Gastroesophageal sphincter (tissue), 4 donors: ENCODE measurements at regions not wholly inside any gene's neighbourhood (a gene's known extent, or its start where the extent isn't known, plus 50 kb on each side); places are given as distances from the start of the nearest gene placed in this dataset.
A peak's percentile ranks its signal among the peaks of the same experiment; 100 is the strongest.

ENCODE experiments used
- ATAC-seq: fragments of 150-250 bp; one replicate; pipeline ENCODE4 v1.9.1; 2016; ENCODE audit warnings: mild to moderate bottlenecking, moderate library complexity
- H3K27ac ChIP-seq, 4 donors: fragments of 200-600 bp; sonication (generic) in 3 of 4; 1 replicate in 3 of 4; 2 replicates in 1 of 4; pipeline ENCODE4 v1.5.1; 2016 to 2019
- H3K27me3 ChIP-seq: fragments of 200-600 bp; sonication (generic); one replicate; pipeline ENCODE4 v1.5.1; 2019
- H3K36me3 ChIP-seq, 2 donors: fragments of 200-600 bp; sonication (generic); one replicate each; pipeline ENCODE4 v1.5.1; 2019; ENCODE audit warnings: control low read depth in 1 of 2
- H3K4me1 ChIP-seq, 3 donors: fragments of 200-600 bp; sonication (generic); 1 replicate in 2 of 3; 2 replicates in 1 of 3; pipeline ENCODE4 v1.5.1; 2016 to 2019; ENCODE audit warnings: control low read depth in 2 of 3
- H3K4me3 ChIP-seq, 2 donors: fragments of 200-600 bp; sonication (generic); one replicate each; pipeline ENCODE4 v1.5.1; 2019; ENCODE audit warnings: mild to moderate bottlenecking in 1 of 2, moderate library complexity in 1 of 2
- H3K9me3 ChIP-seq, 3 donors: fragments of 200-600 bp; sonication (generic); one replicate each; pipeline ENCODE4 v1.5.1; 2017 to 2019; ENCODE audit warnings: control low read depth in 2 of 3
- EP300 ChIP-seq: sonication (generic); formaldehyde crosslinking; IDR thresholded peaks from one replicate; pipeline ENCODE4 v1.6.1; 2017; ENCODE audit warnings: antibody characterized with exemption, mild to moderate bottlenecking
- POLR2A ChIP-seq, 2 donors: fragments of 450-650 bp; IDR thresholded peaks; one replicate each; pipeline ENCODE4 v1.6.1; 2017; ENCODE audit warnings: antibody characterized with exemption in 2 of 2, mild to moderate bottlenecking in 2 of 2, moderate library complexity in 1 of 2
- POLR2AphosphoS5 ChIP-seq: sonication (generic); formaldehyde crosslinking; IDR thresholded peaks from one replicate; pipeline ENCODE4 v1.6.1; 2017; ENCODE audit warnings: antibody characterized with exemption
- WGBS, 2 donors: methylation state at CpG; one replicate each; pipeline ENCODE4 v1.1.5; 2018; ENCODE audit warnings: low coverage in 1 of 2; 5-methylcytosine and 5-hydroxymethylcytosine counted together
- TF ChIP-seq, protein P1 (sequence below), 4 experiments: fragments of 200-600 bp in 2 of 4; fragments of 450-650 bp in 2 of 4; sonication (generic) in 1 of 4; IDR thresholded peaks; one replicate each; pipeline ENCODE4 v1.5.1; 2017 to 2019; ENCODE audit warnings: antibody characterized with exemption in 4 of 4, mild to moderate bottlenecking in 2 of 4, moderate library complexity in 2 of 4

DNA sequence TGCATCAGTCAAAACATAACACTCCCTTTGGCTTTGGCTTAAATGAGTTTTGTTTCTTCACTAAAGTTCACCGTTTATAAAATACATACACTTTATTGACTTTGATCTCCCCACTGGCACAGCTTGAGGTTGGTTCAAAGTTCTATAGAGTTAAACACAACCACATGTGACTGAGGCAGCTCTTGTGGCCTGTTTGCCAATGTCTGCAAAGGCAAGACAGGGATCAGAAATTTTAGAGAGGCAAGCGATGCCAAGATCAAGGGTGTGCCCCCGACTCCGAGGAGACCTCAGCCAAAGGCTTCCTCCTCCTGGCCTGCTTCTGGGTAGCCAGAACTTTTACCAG lies 129.8 kb upstream of the JCAD start:
- WGBS, 2 donors, result 10 to 35% methylated on average over 1 to 3 of the region's 4 CpGs
- no peaks in the 10 kb centered on the region for H3K9me3 ChIP-seq
- H3K36me3 ChIP-seq, result no peaks in the 10 kb centered on the region
- H3K27me3 ChIP-seq, result no peaks in the 10 kb centered on the region
- H3K4me3 ChIP-seq, result no peak overlapping the region
- TF ChIP-seq, protein P1, sequence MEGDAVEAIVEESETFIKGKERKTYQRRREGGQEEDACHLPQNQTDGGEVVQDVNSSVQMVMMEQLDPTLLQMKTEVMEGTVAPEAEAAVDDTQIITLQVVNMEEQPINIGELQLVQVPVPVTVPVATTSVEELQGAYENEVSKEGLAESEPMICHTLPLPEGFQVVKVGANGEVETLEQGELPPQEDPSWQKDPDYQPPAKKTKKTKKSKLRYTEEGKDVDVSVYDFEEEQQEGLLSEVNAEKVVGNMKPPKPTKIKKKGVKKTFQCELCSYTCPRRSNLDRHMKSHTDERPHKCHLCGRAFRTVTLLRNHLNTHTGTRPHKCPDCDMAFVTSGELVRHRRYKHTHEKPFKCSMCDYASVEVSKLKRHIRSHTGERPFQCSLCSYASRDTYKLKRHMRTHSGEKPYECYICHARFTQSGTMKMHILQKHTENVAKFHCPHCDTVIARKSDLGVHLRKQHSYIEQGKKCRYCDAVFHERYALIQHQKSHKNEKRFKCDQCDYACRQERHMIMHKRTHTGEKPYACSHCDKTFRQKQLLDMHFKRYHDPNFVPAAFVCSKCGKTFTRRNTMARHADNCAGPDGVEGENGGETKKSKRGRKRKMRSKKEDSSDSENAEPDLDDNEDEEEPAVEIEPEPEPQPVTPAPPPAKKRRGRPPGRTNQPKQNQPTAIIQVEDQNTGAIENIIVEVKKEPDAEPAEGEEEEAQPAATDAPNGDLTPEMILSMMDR (IDR thresholded peaks at IDR 0.05), result no peak
- TF ChIP-seq EP300 (no peak), POLR2A (IDR thresholded peaks at IDR 0.05) (no peak), POLR2AphosphoS5 (no peak)
- peaks cover 0 to 28% (median 0%) of the 10 kb centered on the region in 3 donors for H3K4me1 ChIP-seq
- no peak for ATAC-seq
- peak overlapping the region in 1 of 4 donors; percentile 44 for H3K27ac ChIP-seq

DNA sequence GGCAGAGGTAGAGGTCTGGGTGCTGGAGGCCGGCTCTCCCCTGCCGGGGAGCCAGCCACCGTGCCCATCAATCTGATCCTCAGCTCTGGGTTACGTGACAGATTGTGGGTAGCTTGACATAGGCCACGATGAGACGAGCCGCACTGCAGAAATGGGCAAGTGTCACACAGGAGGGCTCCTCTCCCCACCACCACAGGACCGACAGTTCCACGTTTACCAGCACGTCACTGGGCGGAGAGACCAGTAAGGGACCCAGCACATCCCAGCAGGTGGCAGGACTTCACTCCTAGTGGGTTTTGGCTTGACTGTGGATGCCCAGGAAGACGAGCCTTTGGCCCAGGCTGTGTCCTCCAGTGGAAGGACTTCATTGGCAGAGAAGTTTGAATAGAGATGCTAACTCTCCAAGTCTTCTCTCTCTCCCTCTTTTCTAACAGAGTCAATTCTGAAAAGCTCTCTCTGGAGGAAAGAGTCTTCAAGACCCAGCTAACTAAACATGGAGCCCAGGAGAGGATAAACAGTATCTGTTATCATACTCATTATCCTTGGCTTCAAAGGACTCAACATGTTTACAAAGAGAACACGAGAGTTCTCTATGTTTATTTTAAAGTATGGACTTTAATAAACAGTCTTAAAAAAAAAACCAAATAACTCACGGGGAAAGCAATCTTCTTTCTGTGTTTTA lies 129.3 kb upstream of the JCAD start:
- no peak overlapping the region for H3K4me3 ChIP-seq
- peaks cover 0 to 28% (median 0%) of the 10 kb centered on the region in 3 donors for H3K4me1 ChIP-seq
- H3K36me3 ChIP-seq, result no peaks in the 10 kb centered on the region
- H3K27me3 ChIP-seq, result no peaks in the 10 kb centered on the region
- peak overlapping the region in 3 of 4 donors; percentile 38 to 46 (median 44) for H3K27ac ChIP-seq
- no peaks in the 10 kb centered on the region for H3K9me3 ChIP-seq
- TF ChIP-seq, protein P1 (IDR thresholded peaks at IDR 0.05), result no peak
- TF ChIP-seq POLR2A (IDR thresholded peaks at IDR 0.05) (no peak), EP300 (no peak), POLR2AphosphoS5 (no peak)
- ATAC-seq, result no peak
- WGBS, 2 donors, result 53 to 70% methylated on average over 7 to 8 of the region's 14 CpGs

DNA sequence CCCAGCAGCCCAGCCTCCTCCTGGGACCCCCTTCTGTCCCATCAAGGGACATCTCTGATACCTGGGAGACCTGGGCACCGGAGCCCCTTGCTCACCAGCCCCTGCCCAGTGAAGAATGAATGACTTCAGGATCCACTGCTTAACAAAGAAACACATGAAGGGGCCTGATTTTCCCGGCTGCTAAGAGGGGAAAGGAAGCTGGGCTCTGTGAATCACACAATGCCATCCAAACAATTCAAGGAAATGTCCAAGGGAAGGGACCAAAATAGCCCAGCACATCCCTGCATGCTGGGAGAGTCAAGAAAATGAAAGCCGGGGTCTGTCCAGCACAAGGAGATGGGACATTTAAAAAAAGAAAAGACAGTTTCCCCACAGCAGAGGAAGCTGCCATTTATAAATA lies 128.7 kb upstream of the JCAD start:
- H3K4me3 ChIP-seq, result no peak overlapping the region
- no peak for ATAC-seq
- 33% methylated on average over 1 of the region's 3 CpGs; no CpG with 5 or more reads in 1 of the 2 donors for WGBS, 2 donors
- no peak for TF ChIP-seq EP300
- TF ChIP-seq POLR2AphosphoS5, result peak; percentile 11
- H3K27me3 ChIP-seq, result no peaks in the 10 kb centered on the region
- H3K9me3 ChIP-seq, result no peaks in the 10 kb centered on the region
- H3K36me3 ChIP-seq, result no peaks in the 10 kb centered on the region
- H3K27ac ChIP-seq, result peak overlapping the region in 3 of 4 donors; percentile 44 to 53 (median 46)
- peaks cover 0 to 31% (median under 1%) of the 10 kb centered on the region in 3 donors for H3K4me1 ChIP-seq

DNA sequence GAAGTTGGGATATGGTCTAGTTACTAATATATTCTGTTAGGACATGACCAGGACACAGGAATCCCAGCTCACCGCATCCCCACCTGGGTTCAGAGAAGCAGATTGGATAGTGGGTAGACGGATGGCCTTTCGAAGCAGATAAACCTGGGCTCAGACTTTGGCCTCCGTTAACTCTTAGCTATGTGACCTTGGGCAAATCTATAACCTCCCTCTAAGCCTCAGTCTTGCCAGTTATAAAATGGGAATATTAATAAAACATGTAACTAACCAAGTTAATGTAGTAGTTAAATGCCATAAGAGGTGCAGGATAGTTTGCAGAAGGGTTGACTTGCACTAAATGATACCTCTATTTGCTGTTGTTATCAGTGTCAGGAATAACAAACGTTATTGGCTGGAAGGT lies 127.6 kb upstream of the JCAD start:
- Histone ChIP-seq H3K36me3 (no peaks in the 10 kb centered on the region), H3K27me3 (no peaks in the 10 kb centered on the region), H3K27ac (peak overlapping the region in 3 of 4 donors; percentile 46 to 69 (median 53)), H3K9me3 (no peaks in the 10 kb centered on the region), H3K4me1 (peaks cover 0 to 37% (median 4%) of the 10 kb centered on the region in 3 donors), H3K4me3 (peak overlapping the region in 1 of 2 donors; percentile 13)
- no peak for ATAC-seq
- 14 to 69% methylated on average over 1 to 5 of the region's 5 CpGs for WGBS, 2 donors
- TF ChIP-seq EP300, result no peak
- TF ChIP-seq POLR2A (IDR thresholded peaks at IDR 0.05), result no peak
- TF ChIP-seq POLR2AphosphoS5, result no peak
- TF ChIP-seq, protein P1 (IDR thresholded peaks at IDR 0.05), result no peak

DNA sequence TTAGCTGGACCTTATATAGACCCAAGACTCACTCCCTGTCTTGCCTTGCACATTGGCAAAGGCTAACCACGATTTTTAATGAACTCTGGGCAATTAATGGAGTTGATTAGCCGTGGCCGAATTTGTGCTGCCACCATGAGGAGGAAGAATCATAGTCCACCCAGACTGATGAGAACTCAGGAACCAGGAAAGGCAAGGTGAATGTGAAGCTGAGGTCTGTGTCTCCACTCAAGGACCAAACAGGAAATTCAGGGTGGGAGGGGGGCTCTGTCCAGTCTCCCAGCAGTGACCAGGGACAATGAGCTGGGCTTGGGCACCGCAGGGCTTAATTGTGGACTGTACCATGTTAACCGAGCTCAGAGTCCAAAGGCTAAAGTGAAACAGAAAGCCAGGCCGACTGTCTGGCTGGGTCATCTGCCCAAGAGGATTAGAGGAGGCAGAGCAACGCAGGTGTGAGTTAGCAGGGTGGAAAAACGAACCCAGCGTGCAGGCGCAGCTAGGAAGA lies 127.0 kb upstream of the JCAD start:
- Histone ChIP-seq H3K4me1 (peaks cover 0 to 37% (median 4%) of the 10 kb centered on the region in 3 donors), H3K9me3 (no peaks in the 10 kb centered on the region), H3K36me3 (no peaks in the 10 kb centered on the region), H3K27me3 (no peaks in the 10 kb centered on the region), H3K27ac (peak overlapping the region in 3 of 4 donors; percentile 46 to 69 (median 53)), H3K4me3 (peak overlapping the region in 1 of 2 donors; percentile 13)
- WGBS, 2 donors, result 71% methylated on average over 9 of the region's 10 CpGs; no CpG with 5 or more reads in 1 of the 2 donors
- TF ChIP-seq, protein P1 (IDR thresholded peaks at IDR 0.05), result peak in 1 of 4 experiments; percentile 20
- TF ChIP-seq POLR2A (IDR thresholded peaks at IDR 0.05), result no peak
- ATAC-seq, result no peak
